Heart left ventricle (tissue), 13 donors: ENCODE measurements at regions not wholly inside any gene's neighbourhood (a gene's known extent, or its start where the extent isn't known, plus 50 kb on each side); places are given as distances from the start of the nearest gene placed in this dataset.

Source experiments
- CTCF ChIP-seq, 12 donors: fragments of 200-600 bp; sonication (generic) in 4 of 12; IDR thresholded peaks; one replicate each; pipeline versions ENCODE4 v1.5.0 to v1.8.0; 2018 to 2022; ENCODE audit warnings: antibody characterized with exemption in 12 of 12, mild to moderate bottlenecking in 5 of 12
- POLR2A ChIP-seq, 2 donors: fragments of 450-650 bp; IDR thresholded peaks; one replicate each; pipeline ENCODE4 v1.6.1; 2017; ENCODE audit warnings: antibody characterized with exemption in 2 of 2, mild to moderate bottlenecking in 2 of 2, moderate library complexity in 2 of 2
- donor health status: ischemic (EF 13 %, LVEDD 7.1; RV severe dilation, severe dysfunction).
- donor health status: DM: no; HTN: yes; CAD: no.
- donor health status: DM: no; HTN: no; CAD: no.
- donor health status: ischemic (EF 25% LVEDD 6.9; RV normal size, moderate dysfunction).
- donor health status: ischemic (EF 25% LVEDD 5.7; RV mildly dilated, moderate dysfunction).
- donor health status: ischemic (EF 35%, LVEDD 5.7; RV mildly dilated, moderate dysfunction).
- donor health status: nonischemic (EF 11% LVEDD 7.7; RV severe dilation, severe dysfunction).
- donor health status: DM: yes; HTN: yes; CAD: no.
- donor health status: PGD.
- donor health status: ischemic (EF 29% LVEDD 5.4; RV normal size, mild dysfunction).
- donor health status: nonischemic (EF 23%, LVEDD 6.1; RV moderate dilation, normal function).

DNA sequence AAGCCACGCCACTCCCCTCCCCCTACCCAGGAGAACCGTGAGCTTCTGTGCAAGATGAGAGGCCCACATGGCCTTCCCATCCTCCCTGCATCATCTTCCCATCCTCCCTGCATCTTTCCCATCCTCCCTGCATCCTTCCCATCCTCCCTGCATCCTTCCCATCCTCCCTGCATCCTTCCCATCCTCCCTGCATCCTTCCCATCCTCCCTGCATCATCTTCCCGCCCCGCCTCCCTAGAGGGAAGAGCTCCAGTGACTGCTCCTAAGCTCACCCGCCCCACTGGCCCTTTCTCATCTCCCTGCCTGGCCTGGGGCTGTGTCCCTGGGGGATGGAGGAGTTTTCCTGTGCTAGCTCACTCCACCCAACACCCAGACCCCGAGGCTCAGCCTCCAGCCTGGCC lies 93.3 kb upstream of the ASAP2 start:
- no peak for TF ChIP-seq POLR2A (IDR thresholded peaks at IDR 0.05)
- TF ChIP-seq CTCF (IDR thresholded peaks at IDR 0.05), result no peak
